Stimulated activated CD4-positive, alpha-beta T cell treated with anti-CD3 and anti-CD28 coated beads, Interleukin-1b, Interleukin-23, amount 100 ng/mL, for 24 hours (primary cell): ENCODE measurements at regions not wholly inside any gene's neighbourhood (a gene's known extent, or its start where the extent isn't known, plus 50 kb on each side); places are given as distances from the start of the nearest gene placed in this dataset.

Experiments used
- DNase-seq, 4 experiments: peaks; one replicate each; pipeline ENCODE4 v3.0.0-alpha.2; 2020; ENCODE audit warnings: low read depth in 4 of 4, low spot score in 1 of 4

- no peak for DNase-seq
These were observed 375.3 kb downstream of the VPS13C start for GRCh38 chr15:61684749-61685467.

GRCh38 chr15:61682891-61683735 lies 377.1 kb downstream of the VPS13C start:
- no peak for DNase-seq

GRCh38 chr15:61681676-61682075 lies 378.6 kb downstream of the VPS13C start:
- no peak for DNase-seq

GRCh38 chr15:61681038-61681418 lies 379.2 kb downstream of the VPS13C start:
- no peak for DNase-seq

GRCh38 chr15:61680260-61681037 lies 379.8 kb downstream of the VPS13C start:
- DNase-seq = no peak

- no peak for DNase-seq
These were observed 388.5 kb downstream of the VPS13C start for GRCh38 chr15:61671736-61672135.

- DNase-seq = no peak
These were observed 391.8 kb downstream of the VPS13C start for GRCh38 chr15:61668444-61668843.

GRCh38 chr15:61661791-61662190 lies 398.5 kb downstream of the VPS13C start:
- no peak for DNase-seq

GRCh38 chr15:61660579-61660978 lies 399.7 kb downstream of the VPS13C start:
- DNase-seq = no peak

- DNase-seq = no peak
These were observed 400.6 kb downstream of the VPS13C start for GRCh38 chr15:61659566-61660190.

- DNase-seq = no peak
These were observed 402.8 kb downstream of the VPS13C start for GRCh38 chr15:61657461-61657860.

GRCh38 chr15:61656391-61656790 lies 403.9 kb downstream of the VPS13C start:
- DNase-seq = no peak

- no peak for DNase-seq
These were observed 404.4 kb downstream of the VPS13C start for GRCh38 chr15:61655881-61656280.

- DNase-seq = no peak
These were observed 405.3 kb downstream of the VPS13C start for GRCh38 chr15:61654918-61655317.

- DNase-seq = no peak
These were observed 406.1 kb downstream of the VPS13C start for GRCh38 chr15:61654002-61654740.

- no peak for DNase-seq
These were observed 407.1 kb downstream of the VPS13C start for GRCh38 chr15:61653110-61653509.

GRCh38 chr15:61651267-61651666 lies 409.0 kb downstream of the VPS13C start:
- no peak for DNase-seq

- no peak for DNase-seq
These were observed 411.2 kb downstream of the VPS13C start for GRCh38 chr15:61649046-61649445.

GRCh38 chr15:61644550-61644949 lies 415.4 kb upstream of the RORA start:
- no peak for DNase-seq

- DNase-seq = no peak
These were observed 412.5 kb upstream of the RORA start for GRCh38 chr15:61641645-61642044.

- DNase-seq = no peak
These were observed 411.7 kb upstream of the RORA start for GRCh38 chr15:61640756-61641155.
